Right lobe of liver (tissue), 4 donors: ENCODE measurements at regions not wholly inside any gene's neighbourhood (a gene's known extent, or its start where the extent isn't known, plus 50 kb on each side); places are given as distances from the start of the nearest gene placed in this dataset.
"Not testable (repeated sequence)": the region's sequence is repeated elsewhere in the genome, so short reads cannot be mapped to it uniquely, and the experiment has no call there.

ENCODE experiments used
- POLR2A ChIP-seq: fragments of 450-650 bp; IDR thresholded peaks from one replicate; pipeline ENCODE4 v1.6.1; 2017; ENCODE audit warnings: antibody characterized with exemption, mild to moderate bottlenecking
- TF ChIP-seq, protein P1 (sequence below), 4 donors: fragments of 200-600 bp in 3 of 4; fragments of 450-650 bp in 1 of 4; IDR thresholded peaks; one replicate each; pipeline versions ENCODE4 v1.5.1 to v1.8.0; 2016 to 2022; ENCODE audit warnings: antibody characterized with exemption in 4 of 4, mild to moderate bottlenecking in 2 of 4
- donor health status: DM: no; HTN: no; CAD: no.
- donor health status: DM: no; HTN: no; CAD: no.
- donor health status: DM: no; HTN: yes; CAD: no.

DNA sequence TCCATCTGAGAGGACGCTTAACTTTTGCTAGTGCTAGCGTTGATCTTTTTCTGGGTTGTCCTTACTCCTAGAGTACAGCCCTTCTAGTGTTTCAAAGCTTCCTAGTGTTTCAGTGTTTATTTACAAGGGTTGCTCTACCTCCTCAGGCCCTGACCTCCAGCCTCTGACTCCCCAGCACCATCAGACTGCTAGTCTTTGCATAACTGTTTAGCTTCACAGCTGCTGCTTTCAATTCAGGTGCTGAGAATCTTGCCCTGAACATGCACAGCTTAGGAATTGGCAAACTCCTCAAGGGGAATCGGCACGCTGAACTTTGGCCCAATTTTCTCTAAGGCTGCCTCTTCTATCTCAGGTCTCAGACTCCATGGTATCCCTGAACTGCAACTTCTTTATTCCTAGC is 52.9 kb downstream of the OR52B4 start:
- not testable (repeated sequence) for TF ChIP-seq POLR2A
- TF ChIP-seq, protein P1, sequence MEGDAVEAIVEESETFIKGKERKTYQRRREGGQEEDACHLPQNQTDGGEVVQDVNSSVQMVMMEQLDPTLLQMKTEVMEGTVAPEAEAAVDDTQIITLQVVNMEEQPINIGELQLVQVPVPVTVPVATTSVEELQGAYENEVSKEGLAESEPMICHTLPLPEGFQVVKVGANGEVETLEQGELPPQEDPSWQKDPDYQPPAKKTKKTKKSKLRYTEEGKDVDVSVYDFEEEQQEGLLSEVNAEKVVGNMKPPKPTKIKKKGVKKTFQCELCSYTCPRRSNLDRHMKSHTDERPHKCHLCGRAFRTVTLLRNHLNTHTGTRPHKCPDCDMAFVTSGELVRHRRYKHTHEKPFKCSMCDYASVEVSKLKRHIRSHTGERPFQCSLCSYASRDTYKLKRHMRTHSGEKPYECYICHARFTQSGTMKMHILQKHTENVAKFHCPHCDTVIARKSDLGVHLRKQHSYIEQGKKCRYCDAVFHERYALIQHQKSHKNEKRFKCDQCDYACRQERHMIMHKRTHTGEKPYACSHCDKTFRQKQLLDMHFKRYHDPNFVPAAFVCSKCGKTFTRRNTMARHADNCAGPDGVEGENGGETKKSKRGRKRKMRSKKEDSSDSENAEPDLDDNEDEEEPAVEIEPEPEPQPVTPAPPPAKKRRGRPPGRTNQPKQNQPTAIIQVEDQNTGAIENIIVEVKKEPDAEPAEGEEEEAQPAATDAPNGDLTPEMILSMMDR (IDR thresholded peaks at IDR 0.05), result not testable (repeated sequence)
